Thyroid gland (tissue), 4 donors: ENCODE measurements at regions not wholly inside any gene's neighbourhood (a gene's known extent, or its start where the extent isn't known, plus 50 kb on each side); places are given as distances from the start of the nearest gene placed in this dataset.

ENCODE experiments used
- CTCF ChIP-seq, 6 experiments: fragments of 200-600 bp in 3 of 6; fragments of 450-650 bp in 3 of 6; sonication (generic) in 3 of 6; IDR thresholded peaks; one replicate each; pipeline ENCODE4 v1.5.1; 2016 to 2019; ENCODE audit warnings: antibody characterized with exemption in 6 of 6, mild to moderate bottlenecking in 2 of 6, inconsistent platforms in 1 of 6, moderate library complexity in 1 of 6
- POLR2A ChIP-seq, 2 donors: fragments of 450-650 bp; IDR thresholded peaks; one replicate each; pipeline ENCODE4 v1.6.1; 2017; ENCODE audit warnings: antibody characterized with exemption in 2 of 2, mild to moderate bottlenecking in 2 of 2, moderate library complexity in 1 of 2

- TF ChIP-seq CTCF (IDR thresholded peaks at IDR 0.05) (no peak), POLR2A (IDR thresholded peaks at IDR 0.05) (no peak)
These were observed 78.0 kb upstream of the GADL1 start for GRCh38 chr3:30972449-30972848.
